PC-9 (cell line): ENCODE measurements at regions not wholly inside any gene's neighbourhood (a gene's known extent, or its start where the extent isn't known, plus 50 kb on each side); places are given as distances from the start of the nearest gene placed in this dataset.

ENCODE experiments used
- BruUV-seq: library from RNA; stranded (reverse); fragments of 400-500 nt; replicated peaks from 2 replicates; lab custom pipeline; 2021; lab: Mats Ljungman, UMichigan
- CTCF ChIA-PET: fragments of 300-600 bp; sonication (Branson Sonifier 250); formaldehyde crosslinking; loops from one replicate; lab custom pipeline; 2022; ENCODE audit warnings: antibody characterized with exemption; lab: Charles Lee
- POLR2A ChIA-PET: fragments of 300-600 bp; sonication (Branson Sonifier 250); formaldehyde crosslinking; loops from one replicate; lab custom pipeline; 2022; ENCODE audit warnings: antibody characterized with exemption; ENCODE audit not compliant: unreplicated experiment; lab: Charles Lee
- DNase-seq, 2 experiments: peaks; one replicate each; pipeline versions ENCODE4 v3.0.0 to v3.0.0-alpha.2; 2015 to 2022; ENCODE audit warnings: mixed read lengths in 1 of 2
- H2AFZ ChIP-seq: fragments of 200-600 bp; sonication (generic); 2 replicates; pipeline ENCODE4 v1.8.1; 2017; ENCODE audit warnings: antibody characterized with exemption
- H3F3A ChIP-seq: fragments of 200-600 bp; sonication (generic); 2 replicates; pipeline ENCODE4 v1.8.1; 2017; ENCODE audit warnings: antibody characterized with exemption, mild to moderate bottlenecking, low read depth; ENCODE audit not compliant: insufficient read depth
- H3K27ac ChIP-seq: fragments of 200-600 bp; sonication (generic); 2 replicates; pipeline ENCODE4 v1.6.1; 2016; ENCODE audit warnings: mixed run types
- H3K27me3 ChIP-seq: fragments of 200-600 bp; sonication (generic); 2 replicates; pipeline ENCODE4 v1.6.1; 2016; ENCODE audit warnings: low read depth, mixed run types; ENCODE audit not compliant: insufficient read depth
- H3K36me3 ChIP-seq: fragments of 200-600 bp; sonication (generic); 2 replicates; pipeline ENCODE4 v1.6.1; 2016; ENCODE audit warnings: low read depth, mixed run types
- H3K4me1 ChIP-seq: fragments of 200-600 bp; sonication (generic); replicated peaks from 2 replicates; pipeline ENCODE4 v1.6.1; 2016; ENCODE audit warnings: mixed run types; ENCODE audit not compliant: insufficient read depth
- H3K4me2 ChIP-seq: fragments of 200-600 bp; sonication (generic); 2 replicates; pipeline ENCODE4 v1.6.1; 2017; ENCODE audit warnings: mixed run types
- H3K4me3 ChIP-seq: fragments of 200-600 bp; sonication (generic); 2 replicates; pipeline ENCODE4 v1.6.1; 2016; ENCODE audit warnings: mixed run types
- H3K79me2 ChIP-seq: fragments of 200-600 bp; sonication (generic); 2 replicates; pipeline ENCODE4 v1.6.1; 2017; ENCODE audit warnings: low read depth, mixed run types
- H3K9me2 ChIP-seq: fragments of 200-600 bp; sonication (generic); 2 replicates; pipeline ENCODE4 v1.8.1; 2017; ENCODE audit warnings: mild to moderate bottlenecking; ENCODE audit not compliant: insufficient read depth
- H3K9me3 ChIP-seq: fragments of 200-600 bp; sonication (generic); 2 replicates; pipeline ENCODE4 v1.8.1; 2016; ENCODE audit warnings: low read depth; ENCODE audit not compliant: insufficient read depth
- H4K20me1 ChIP-seq: fragments of 200-600 bp; sonication (generic); 2 replicates; pipeline ENCODE4 v1.8.1; 2017; ENCODE audit not compliant: insufficient read depth
- CTCF ChIP-seq: fragments of 200-600 bp; sonication (generic); conservative IDR thresholded peaks from 2 replicates; pipeline ENCODE4 v1.6.1; 2017; ENCODE audit warnings: mixed run types, antibody characterized with exemption, mild to moderate bottlenecking, moderate library complexity
- EZH2 ChIP-seq: fragments of 200-600 bp; sonication (generic); IDR thresholded peaks from 2 replicates; pipeline ENCODE4 v1.8.0; 2017; ENCODE audit warnings: antibody characterized with exemption, low read depth
- intact Hi-C: fragments of 100-400 bp; cut with micrococcal nuclease; formaldehyde crosslinking; loops from one replicate; pipeline ENCODE4 v1.10.0; 2022; ENCODE audit not compliant: unreplicated experiment

GRCh38 chr7:85710960-85711359 lies 524.1 kb upstream of the SEMA3D start:
- no peaks in the 10 kb centered on the region for H3K9me3 ChIP-seq
- H3K27me3 ChIP-seq = no peaks in the 10 kb centered on the region
- no peaks in the 10 kb centered on the region for H3K79me2 ChIP-seq
- no peak overlapping the region for H3K4me2 ChIP-seq
- no peak overlapping the region for H3K27ac ChIP-seq
- no peaks in the 10 kb centered on the region for H3F3A ChIP-seq
- ChIA-PET POLR2A (no interaction called here), CTCF (interaction anchor here (0.6 kb wide), 1 partner anchor 724 kb away, joined by 13 read pairs; no protein-coding TSS in a partner anchor)
- no peak for TF ChIP-seq CTCF
- no peak for TF ChIP-seq EZH2
- no peaks in the 10 kb centered on the region for H3K36me3 ChIP-seq
- no peaks in the 10 kb centered on the region for H4K20me1 ChIP-seq
- no peak overlapping the region for H3K4me3 ChIP-seq
- no peak overlapping the region for H2AFZ ChIP-seq
- no peak for DNase-seq
- H3K4me1 ChIP-seq = no peaks in the 10 kb centered on the region
- intact Hi-C loops = no loop called here
- BruUV-seq = no TSS peak
- H3K9me2 ChIP-seq = no peaks in the 10 kb centered on the region; the same call in 1 of the 2 replicates

- Histone ChIP-seq H3K27me3 (no peaks in the 10 kb centered on the region), H3K9me3 (no peaks in the 10 kb centered on the region), H3K4me3 (no peak overlapping the region), H4K20me1 (no peaks in the 10 kb centered on the region), H3K9me2 (no peaks in the 10 kb centered on the region), H3K4me1 (no peaks in the 10 kb centered on the region), H3K27ac (no peak overlapping the region), H2AFZ (no peak overlapping the region), H3K79me2 (no peaks in the 10 kb centered on the region), H3F3A (no peaks in the 10 kb centered on the region), H3K4me2 (no peak overlapping the region), H3K36me3 (no peaks in the 10 kb centered on the region)
- BruUV-seq = no TSS peak
- DNase-seq = no peak
- CTCF ChIA-PET = no interaction called here
- intact Hi-C loops = no loop called here
- POLR2A ChIA-PET = no interaction called here
- no peak for TF ChIP-seq CTCF
- TF ChIP-seq EZH2 = no peak
These were observed 521.4 kb upstream of the SEMA3D start for GRCh38 chr7:85708221-85708620.

- no peaks in the 10 kb centered on the region for H3K27me3 ChIP-seq
- no peak for TF ChIP-seq EZH2
- no peak for TF ChIP-seq CTCF
- no peaks in the 10 kb centered on the region for H3F3A ChIP-seq
- POLR2A ChIA-PET = no interaction called here
- H3K4me3 ChIP-seq = no peak overlapping the region
- H3K36me3 ChIP-seq = no peaks in the 10 kb centered on the region
- H3K4me1 ChIP-seq = no peaks in the 10 kb centered on the region
- BruUV-seq = no TSS peak
- H3K4me2 ChIP-seq = no peak overlapping the region
- intact Hi-C loops = no loop called here
- no peak overlapping the region for H3K27ac ChIP-seq
- no peaks in the 10 kb centered on the region for H3K79me2 ChIP-seq
- H2AFZ ChIP-seq = no peak overlapping the region
- no peaks in the 10 kb centered on the region for H3K9me2 ChIP-seq
- no peak for DNase-seq
- no peaks in the 10 kb centered on the region for H3K9me3 ChIP-seq
- no peaks in the 10 kb centered on the region for H4K20me1 ChIP-seq
- CTCF ChIA-PET = no interaction called here
These were observed 518.2 kb upstream of the SEMA3D start for GRCh38 chr7:85705076-85705475.
